ENCODE measurements at regions not wholly inside any gene's neighbourhood (a gene's known extent, or its start where the extent isn't known, plus 50 kb on each side); places are given as distances from the start of the nearest gene placed in this dataset.

GRCh38 chr13:36553491-36553890 lies 120.3 kb upstream of the SERTM1 start:
- no peak for DNase-seq

- no peak for DNase-seq
These were observed 118.5 kb upstream of the SERTM1 start for GRCh38 chr13:36555151-36555986.

GRCh38 chr13:36559375-36559774 lies 114.4 kb upstream of the SERTM1 start:
- DNase-seq: no peak

DNA sequence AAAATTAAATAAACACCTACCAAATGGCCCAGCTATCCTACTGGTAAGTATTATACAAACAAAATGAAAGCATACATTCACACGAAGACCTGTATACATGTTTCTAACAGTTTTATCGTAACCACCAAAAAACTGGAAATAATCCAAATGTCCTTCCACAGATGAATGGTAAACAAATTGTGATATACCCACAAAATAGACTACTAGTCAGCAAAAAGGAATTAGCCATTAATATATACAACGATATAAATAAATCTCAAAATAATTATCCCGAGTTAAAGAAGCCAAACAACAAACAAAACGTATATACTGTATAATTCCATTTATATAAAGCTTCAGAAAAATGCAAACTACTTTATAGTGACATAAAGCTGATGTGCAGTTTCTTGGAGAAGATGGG lies 106.3 kb upstream of the SERTM1 start:
- no peak for DNase-seq

GRCh38 chr13:36570489-36570888 lies 103.3 kb upstream of the SERTM1 start:
- no peak for DNase-seq

DNA sequence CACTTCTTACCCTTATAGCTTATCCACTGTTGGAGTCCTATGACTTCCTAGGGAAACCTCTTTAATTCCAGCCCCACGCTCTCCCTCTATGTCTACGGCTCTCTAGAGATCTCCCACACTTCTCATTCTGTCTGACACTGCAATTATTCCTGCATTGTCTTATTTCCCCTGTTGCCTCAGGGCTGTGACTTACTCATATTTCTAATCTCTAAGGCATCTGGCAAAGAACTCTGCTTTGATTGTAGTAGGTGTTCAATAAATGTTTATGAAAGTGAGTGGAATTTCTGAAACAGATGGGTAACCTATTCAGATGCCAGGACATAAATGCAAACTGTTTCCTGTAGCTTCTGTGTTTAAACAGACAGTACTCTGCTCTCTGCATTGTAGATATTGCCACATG lies 102.4 kb upstream of the SERTM1 start:
- no peak for DNase-seq

- DNase-seq: no peak
These were observed 90.8 kb upstream of the SERTM1 start for GRCh38 chr13:36582977-36583376.

DNA sequence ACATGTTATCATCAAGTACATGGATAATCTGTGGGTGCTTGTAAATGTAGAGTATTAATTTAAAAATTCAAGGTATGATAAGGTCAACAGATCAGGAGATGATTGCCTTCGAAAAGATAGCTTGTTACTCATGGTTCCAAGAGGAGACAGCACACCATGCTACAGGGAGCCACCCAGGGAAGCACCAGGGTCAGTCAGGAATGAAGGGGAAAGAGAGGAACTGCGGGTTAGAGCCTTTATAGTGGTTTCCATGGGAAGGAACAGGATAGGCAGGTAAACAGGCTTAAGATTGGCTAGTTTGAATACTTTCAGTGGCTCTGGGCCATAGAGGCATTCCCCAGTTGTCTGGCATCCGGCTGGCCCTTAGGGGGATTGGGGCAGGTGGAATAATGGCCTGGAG lies 74.2 kb upstream of the SERTM1 start:
- no peak for DNase-seq

GRCh38 chr13:36601186-36601585 lies 72.6 kb upstream of the SERTM1 start:
- DNase-seq: no peak

DNA sequence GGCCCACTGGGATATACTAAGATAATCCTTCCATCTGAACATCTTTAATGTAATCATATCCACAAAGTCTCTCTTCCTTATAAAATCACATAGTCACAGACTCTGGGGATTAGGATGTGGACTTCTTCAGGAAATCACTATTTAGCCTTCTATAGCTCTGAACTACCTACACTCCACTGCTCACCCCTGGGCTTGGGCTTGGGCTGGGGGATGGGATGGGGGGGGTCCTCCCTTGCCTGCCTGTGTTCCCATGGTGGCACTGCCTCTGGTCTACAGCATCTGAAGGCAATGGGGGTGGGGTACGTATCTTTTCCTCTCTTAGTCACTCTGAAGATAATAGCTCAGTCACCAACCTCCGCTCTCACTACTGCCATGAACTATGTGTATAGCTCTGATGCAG lies 67.8 kb upstream of the SERTM1 start:
- DNase-seq: no peak

DNA sequence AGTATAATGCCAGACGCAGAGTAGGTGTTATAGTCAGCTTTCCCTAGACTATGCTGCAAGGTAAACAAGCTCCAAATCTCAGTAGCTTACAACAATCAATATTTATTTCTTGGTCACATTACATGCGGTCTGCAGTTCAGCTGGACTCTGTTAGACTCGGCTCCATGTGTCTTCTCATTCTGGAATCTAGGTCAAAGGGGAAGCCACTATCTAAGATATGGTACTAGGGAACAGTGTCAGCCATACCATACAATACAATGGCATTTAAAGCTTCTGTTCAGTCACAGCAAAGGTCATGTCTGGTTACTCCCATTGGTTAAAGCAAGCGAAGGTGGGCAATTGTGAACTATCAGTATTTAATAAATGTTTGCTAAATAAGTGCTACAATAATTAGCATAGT lies 65.3 kb upstream of the SERTM1 start:
- no peak for DNase-seq

DNA sequence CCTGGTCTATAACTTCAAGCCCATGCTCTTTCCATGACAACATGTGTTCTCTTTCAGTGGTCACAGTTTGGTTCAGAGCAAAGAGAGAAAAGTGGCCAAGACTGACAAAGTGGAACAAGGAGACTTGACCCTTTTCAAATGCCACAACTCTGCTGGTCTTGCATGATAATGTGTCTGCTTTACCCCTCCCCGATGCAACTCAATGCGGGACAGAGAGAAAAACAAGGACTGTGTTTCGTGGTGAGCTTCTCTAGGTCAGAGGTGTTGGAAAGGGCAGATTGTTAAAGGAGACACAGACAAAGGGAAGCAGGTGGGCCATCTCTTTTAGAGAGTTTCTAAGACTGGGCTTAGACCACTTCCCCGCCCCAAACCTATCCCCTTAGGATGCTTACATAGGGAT lies 61.6 kb upstream of the SERTM1 start:
- DNase-seq: no peak

GRCh38 chr13:36616706-36617105 lies 57.1 kb upstream of the SERTM1 start:
- no peak for DNase-seq

DNA sequence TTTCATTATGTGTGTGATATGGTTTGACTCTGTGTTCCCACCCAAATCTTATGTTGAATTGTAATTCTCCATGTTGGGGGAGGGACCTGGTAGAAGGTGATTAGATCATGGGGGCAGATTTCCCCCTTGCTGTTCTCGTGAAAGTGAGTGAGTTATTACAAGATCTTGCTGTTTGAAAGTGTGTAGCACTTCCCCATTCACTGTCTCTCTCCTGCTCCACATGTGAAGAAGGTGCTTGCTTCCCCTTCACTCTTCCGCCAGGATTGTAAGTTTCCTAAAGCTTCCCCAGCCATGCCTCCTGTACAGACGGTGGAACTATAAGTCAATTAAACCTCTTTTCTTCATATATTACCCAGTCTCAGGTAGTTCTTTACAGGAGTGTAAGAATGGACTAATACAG lies 54.3 kb upstream of the SERTM1 start:
- DNase-seq: no peak
